ENCODE measurements at regions not wholly inside any gene's neighbourhood (a gene's known extent, or its start where the extent isn't known, plus 50 kb on each side); places are given as distances from the start of the nearest gene placed in this dataset.

DNA sequence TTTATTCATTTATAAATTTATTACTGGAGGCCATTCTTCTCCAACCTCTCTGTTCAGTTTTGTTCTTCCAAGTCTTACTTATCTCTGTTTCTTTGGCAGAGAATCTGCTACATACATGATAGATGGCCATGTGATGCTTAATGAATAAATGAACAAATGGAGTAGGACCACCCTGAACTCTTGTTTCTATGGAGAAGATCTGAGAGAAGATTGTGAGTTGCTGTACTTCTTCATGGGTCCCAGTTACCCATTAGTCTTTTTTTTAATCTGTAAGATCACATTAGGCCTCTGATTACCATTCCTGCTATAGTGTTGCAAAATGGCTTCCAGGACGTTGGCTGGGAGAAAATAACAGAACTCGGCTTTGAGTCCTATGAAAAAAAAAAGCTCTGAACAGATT is 191.9 kb upstream of the SYNPR start:
- TF ChIP-seq, protein P1, sequence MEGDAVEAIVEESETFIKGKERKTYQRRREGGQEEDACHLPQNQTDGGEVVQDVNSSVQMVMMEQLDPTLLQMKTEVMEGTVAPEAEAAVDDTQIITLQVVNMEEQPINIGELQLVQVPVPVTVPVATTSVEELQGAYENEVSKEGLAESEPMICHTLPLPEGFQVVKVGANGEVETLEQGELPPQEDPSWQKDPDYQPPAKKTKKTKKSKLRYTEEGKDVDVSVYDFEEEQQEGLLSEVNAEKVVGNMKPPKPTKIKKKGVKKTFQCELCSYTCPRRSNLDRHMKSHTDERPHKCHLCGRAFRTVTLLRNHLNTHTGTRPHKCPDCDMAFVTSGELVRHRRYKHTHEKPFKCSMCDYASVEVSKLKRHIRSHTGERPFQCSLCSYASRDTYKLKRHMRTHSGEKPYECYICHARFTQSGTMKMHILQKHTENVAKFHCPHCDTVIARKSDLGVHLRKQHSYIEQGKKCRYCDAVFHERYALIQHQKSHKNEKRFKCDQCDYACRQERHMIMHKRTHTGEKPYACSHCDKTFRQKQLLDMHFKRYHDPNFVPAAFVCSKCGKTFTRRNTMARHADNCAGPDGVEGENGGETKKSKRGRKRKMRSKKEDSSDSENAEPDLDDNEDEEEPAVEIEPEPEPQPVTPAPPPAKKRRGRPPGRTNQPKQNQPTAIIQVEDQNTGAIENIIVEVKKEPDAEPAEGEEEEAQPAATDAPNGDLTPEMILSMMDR (IDR thresholded peaks at IDR 0.05; ENCODE audit: insufficient read depth, low read depth, low read length), result no peak
- no peak for TF ChIP-seq EZH2 (IDR thresholded peaks at IDR 0.05; ENCODE audit: insufficient read depth, low read length)
